Activated naive CD8-positive, alpha-beta T cell treated with anti-CD3 and anti-CD28 coated beads, Interleukin-2, amount 50 U/mL, for 24 hours (primary cell): ENCODE measurements at regions not wholly inside any gene's neighbourhood (a gene's known extent, or its start where the extent isn't known, plus 50 kb on each side); places are given as distances from the start of the nearest gene placed in this dataset.

Experiments
- ATAC-seq: fragments of 150-1000 bp; cut with Tn5 transposase; one replicate; pipeline ENCODE4 v1.10.0; 2021
- DNase-seq: peaks from one replicate; pipeline ENCODE4 v3.0.0; 2021
- H3K27ac Mint-ChIP-seq: one replicate; pipeline ENCODE4 v1.8.0; 2021; ENCODE audit warnings: mild to moderate bottlenecking, mixed read lengths
- H3K27me3 Mint-ChIP-seq: one replicate; pipeline ENCODE4 v1.8.0; 2021; ENCODE audit warnings: mixed read lengths
- H3K36me3 Mint-ChIP-seq: one replicate; pipeline ENCODE4 v1.8.0; 2021; ENCODE audit warnings: low read depth, mixed read lengths
- H3K4me1 Mint-ChIP-seq: one replicate; pipeline ENCODE4 v1.8.0; 2021; ENCODE audit warnings: mixed read lengths
- H3K4me3 Mint-ChIP-seq: one replicate; pipeline ENCODE4 v1.8.0; 2021; ENCODE audit warnings: mild to moderate bottlenecking, moderate library complexity, mixed read lengths
- H3K9me3 Mint-ChIP-seq: one replicate; pipeline ENCODE4 v1.8.0; 2021; ENCODE audit warnings: mixed read lengths

GRCh38 chr11:69563946-69564775, 76.8 kb upstream of the CCND1 start:
- no peak for ATAC-seq
- H3K4me3 Mint-ChIP-seq = no peak overlapping the region

GRCh38 chr11:69566001-69566400, 75.0 kb upstream of the CCND1 start:
- H3K27me3 Mint-ChIP-seq = peaks cover 28% of the 10 kb centered on the region
- no peak overlapping the region for H3K27ac Mint-ChIP-seq
- DNase-seq = no peak
- no peak for ATAC-seq
- H3K4me3 Mint-ChIP-seq = no peak overlapping the region
- H3K36me3 Mint-ChIP-seq = peaks cover under 1% of the 10 kb centered on the region
- H3K4me1 Mint-ChIP-seq = no peaks in the 10 kb centered on the region
- peaks cover 7% of the 10 kb centered on the region for H3K9me3 Mint-ChIP-seq

More at GRCh38 chr11:69563946-69564775, 76.8 kb upstream of the CCND1 start:
- H3K27ac Mint-ChIP-seq = no peak overlapping the region
- peaks cover 35% of the 10 kb centered on the region for H3K27me3 Mint-ChIP-seq
- H3K36me3 Mint-ChIP-seq = peaks cover 2% of the 10 kb centered on the region
- DNase-seq = no peak
- peaks cover 13% of the 10 kb centered on the region for H3K9me3 Mint-ChIP-seq
- H3K4me1 Mint-ChIP-seq = peaks cover 5% of the 10 kb centered on the region

GRCh38 chr11:69567951-69568808, 72.8 kb upstream of the CCND1 start:
- H3K4me3 Mint-ChIP-seq = no peak overlapping the region
- ATAC-seq (no peak), DNase-seq (no peak)
- H3K36me3 Mint-ChIP-seq = no peaks in the 10 kb centered on the region
- no peak overlapping the region for H3K27ac Mint-ChIP-seq
- H3K9me3 Mint-ChIP-seq = no peaks in the 10 kb centered on the region
- peaks cover 22% of the 10 kb centered on the region for H3K27me3 Mint-ChIP-seq
- no peaks in the 10 kb centered on the region for H3K4me1 Mint-ChIP-seq

GRCh38 chr11:69568809-69569097, 72.2 kb upstream of the CCND1 start:
- no peaks in the 10 kb centered on the region for H3K36me3 Mint-ChIP-seq
- no peaks in the 10 kb centered on the region for H3K4me1 Mint-ChIP-seq
- H3K27ac Mint-ChIP-seq = no peak overlapping the region
- no peak for ATAC-seq
- H3K4me3 Mint-ChIP-seq = no peak overlapping the region
- no peaks in the 10 kb centered on the region for H3K9me3 Mint-ChIP-seq
- H3K27me3 Mint-ChIP-seq = peaks cover 24% of the 10 kb centered on the region
- no peak for DNase-seq

GRCh38 chr11:69569306-69570200, 71.4 kb upstream of the CCND1 start:
- Mint-ChIP-seq H3K36me3 (no peaks in the 10 kb centered on the region), H3K4me1 (no peaks in the 10 kb centered on the region), H3K4me3 (no peak overlapping the region), H3K27me3 (peaks cover 24% of the 10 kb centered on the region), H3K9me3 (no peaks in the 10 kb centered on the region), H3K27ac (no peak overlapping the region)
- no peak for DNase-seq
- ATAC-seq = no peak

- Mint-ChIP-seq H3K9me3 (no peaks in the 10 kb centered on the region), H3K27ac (no peak overlapping the region), H3K4me1 (no peaks in the 10 kb centered on the region), H3K27me3 (peaks cover 34% of the 10 kb centered on the region), H3K4me3 (no peak overlapping the region), H3K36me3 (no peaks in the 10 kb centered on the region)
- DNase-seq (no peak), ATAC-seq (no peak)
Measured at GRCh38 chr11:69572233-69572860, 68.6 kb upstream of the CCND1 start.

GRCh38 chr11:69572861-69573260, 68.1 kb upstream of the CCND1 start:
- Mint-ChIP-seq H3K9me3 (no peaks in the 10 kb centered on the region), H3K27ac (no peak overlapping the region), H3K4me3 (no peak overlapping the region), H3K4me1 (no peaks in the 10 kb centered on the region), H3K27me3 (peaks cover 37% of the 10 kb centered on the region), H3K36me3 (no peaks in the 10 kb centered on the region)
- DNase-seq (no peak), ATAC-seq (no peak)

GRCh38 chr11:69573761-69574607, 67.0 kb upstream of the CCND1 start:
- DNase-seq (no peak), ATAC-seq (no peak)
- Mint-ChIP-seq H3K27me3 (peaks cover 37% of the 10 kb centered on the region), H3K36me3 (no peaks in the 10 kb centered on the region), H3K27ac (no peak overlapping the region), H3K9me3 (no peaks in the 10 kb centered on the region), H3K4me1 (no peaks in the 10 kb centered on the region), H3K4me3 (no peak overlapping the region)

GRCh38 chr11:69574608-69575255, 66.2 kb upstream of the CCND1 start:
- H3K4me1 Mint-ChIP-seq = no peaks in the 10 kb centered on the region
- H3K4me3 Mint-ChIP-seq = no peak overlapping the region
- no peaks in the 10 kb centered on the region for H3K36me3 Mint-ChIP-seq
- ATAC-seq (no peak), DNase-seq (no peak)
- H3K27ac Mint-ChIP-seq = no peak overlapping the region
- no peaks in the 10 kb centered on the region for H3K9me3 Mint-ChIP-seq
- H3K27me3 Mint-ChIP-seq = peaks cover 36% of the 10 kb centered on the region

- Mint-ChIP-seq H3K27me3 (peaks cover 34% of the 10 kb centered on the region), H3K9me3 (no peaks in the 10 kb centered on the region), H3K36me3 (no peaks in the 10 kb centered on the region), H3K4me3 (no peak overlapping the region), H3K27ac (no peak overlapping the region), H3K4me1 (no peaks in the 10 kb centered on the region)
- ATAC-seq (no peak), DNase-seq (no peak)
Measured at GRCh38 chr11:69575296-69576068, 65.5 kb upstream of the CCND1 start.

- ATAC-seq (no peak), DNase-seq (no peak)
- no peaks in the 10 kb centered on the region for H3K4me1 Mint-ChIP-seq
- H3K27me3 Mint-ChIP-seq = peaks cover 32% of the 10 kb centered on the region
- H3K27ac Mint-ChIP-seq = no peak overlapping the region
- no peaks in the 10 kb centered on the region for H3K36me3 Mint-ChIP-seq
- H3K9me3 Mint-ChIP-seq = no peaks in the 10 kb centered on the region
- no peak overlapping the region for H3K4me3 Mint-ChIP-seq
Measured at GRCh38 chr11:69576069-69576782, 64.7 kb upstream of the CCND1 start.

GRCh38 chr11:69578167-69578566, 62.8 kb upstream of the CCND1 start:
- no peaks in the 10 kb centered on the region for H3K36me3 Mint-ChIP-seq
- H3K27me3 Mint-ChIP-seq = peaks cover 26% of the 10 kb centered on the region
- DNase-seq (no peak), ATAC-seq (no peak)
- H3K4me3 Mint-ChIP-seq = no peak overlapping the region
- no peaks in the 10 kb centered on the region for H3K4me1 Mint-ChIP-seq
- H3K9me3 Mint-ChIP-seq = no peaks in the 10 kb centered on the region
- no peak overlapping the region for H3K27ac Mint-ChIP-seq
